BE2C (cell line): ENCODE measurements at regions not wholly inside any gene's neighbourhood (a gene's known extent, or its start where the extent isn't known, plus 50 kb on each side); places are given as distances from the start of the nearest gene placed in this dataset.

ENCODE experiments used
- DNase-seq: peaks from one replicate; pipeline ENCODE4 v3.0.0-alpha.2; 2020
- H3K27me3 ChIP-seq: fragments of 250-450 bp; sonication (Bioruptor Pico); 2 replicates; pipeline ENCODE4 v1.5.1; 2020; ENCODE audit warnings: mild to moderate bottlenecking
- H3K36me3 ChIP-seq: fragments of 250-450 bp; sonication (Bioruptor Pico); 2 replicates; pipeline ENCODE4 v1.5.1; 2020; ENCODE audit warnings: mild to moderate bottlenecking
- H3K4me1 ChIP-seq: fragments of 250-450 bp; sonication (Bioruptor Pico); 2 replicates; pipeline ENCODE4 v1.5.1; 2020
- H3K4me3 ChIP-seq: 2 replicates; pipeline ENCODE4 v1.5.1; 2011; ENCODE audit warnings: low read depth, low read length
- H3K9me3 ChIP-seq: fragments of 250-450 bp; sonication (Bioruptor Pico); 2 replicates; pipeline ENCODE4 v1.5.1; 2020
- TF ChIP-seq, protein P1 (sequence below): IDR thresholded peaks from 2 replicates; pipeline ENCODE4 v1.5.1; 2012; ENCODE audit warnings: mild to moderate bottlenecking, low read depth, low read length

DNA sequence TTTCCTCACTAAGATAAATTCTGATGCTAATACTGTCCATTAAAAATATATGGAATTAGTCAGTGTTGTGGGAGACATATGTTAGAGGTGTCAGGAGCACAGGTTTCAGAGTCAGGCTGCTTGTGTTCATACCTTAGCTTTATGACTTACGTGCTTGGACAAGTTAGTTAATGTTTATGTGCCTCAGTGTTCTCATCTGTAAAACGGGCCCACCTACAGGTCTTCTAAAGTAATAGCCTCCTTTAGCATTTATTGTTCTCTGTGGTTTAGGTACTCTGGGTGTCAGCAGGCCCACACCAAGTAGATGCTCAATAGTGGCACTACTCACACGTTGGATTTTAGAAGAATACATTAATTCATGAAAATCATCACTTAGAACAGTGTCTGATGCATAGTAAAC, 308.7 kb upstream of the ZC3H12C start:
- DNase-seq = no peak

GRCh38 chr11:109785198-109785597, 308.0 kb upstream of the ZC3H12C start:
- H3K9me3 ChIP-seq = no peaks in the 10 kb centered on the region
- no peak for DNase-seq
- H3K27me3 ChIP-seq = no peaks in the 10 kb centered on the region

More for the DNA sequence above, 308.7 kb upstream of the ZC3H12C start:
- H3K4me1 ChIP-seq = no peaks in the 10 kb centered on the region
- H3K9me3 ChIP-seq = no peaks in the 10 kb centered on the region
- H3K4me3 ChIP-seq = no peak overlapping the region
- no peaks in the 10 kb centered on the region for H3K27me3 ChIP-seq
- TF ChIP-seq, protein P1, sequence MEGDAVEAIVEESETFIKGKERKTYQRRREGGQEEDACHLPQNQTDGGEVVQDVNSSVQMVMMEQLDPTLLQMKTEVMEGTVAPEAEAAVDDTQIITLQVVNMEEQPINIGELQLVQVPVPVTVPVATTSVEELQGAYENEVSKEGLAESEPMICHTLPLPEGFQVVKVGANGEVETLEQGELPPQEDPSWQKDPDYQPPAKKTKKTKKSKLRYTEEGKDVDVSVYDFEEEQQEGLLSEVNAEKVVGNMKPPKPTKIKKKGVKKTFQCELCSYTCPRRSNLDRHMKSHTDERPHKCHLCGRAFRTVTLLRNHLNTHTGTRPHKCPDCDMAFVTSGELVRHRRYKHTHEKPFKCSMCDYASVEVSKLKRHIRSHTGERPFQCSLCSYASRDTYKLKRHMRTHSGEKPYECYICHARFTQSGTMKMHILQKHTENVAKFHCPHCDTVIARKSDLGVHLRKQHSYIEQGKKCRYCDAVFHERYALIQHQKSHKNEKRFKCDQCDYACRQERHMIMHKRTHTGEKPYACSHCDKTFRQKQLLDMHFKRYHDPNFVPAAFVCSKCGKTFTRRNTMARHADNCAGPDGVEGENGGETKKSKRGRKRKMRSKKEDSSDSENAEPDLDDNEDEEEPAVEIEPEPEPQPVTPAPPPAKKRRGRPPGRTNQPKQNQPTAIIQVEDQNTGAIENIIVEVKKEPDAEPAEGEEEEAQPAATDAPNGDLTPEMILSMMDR = no peak
- H3K36me3 ChIP-seq = no peaks in the 10 kb centered on the region

DNA sequence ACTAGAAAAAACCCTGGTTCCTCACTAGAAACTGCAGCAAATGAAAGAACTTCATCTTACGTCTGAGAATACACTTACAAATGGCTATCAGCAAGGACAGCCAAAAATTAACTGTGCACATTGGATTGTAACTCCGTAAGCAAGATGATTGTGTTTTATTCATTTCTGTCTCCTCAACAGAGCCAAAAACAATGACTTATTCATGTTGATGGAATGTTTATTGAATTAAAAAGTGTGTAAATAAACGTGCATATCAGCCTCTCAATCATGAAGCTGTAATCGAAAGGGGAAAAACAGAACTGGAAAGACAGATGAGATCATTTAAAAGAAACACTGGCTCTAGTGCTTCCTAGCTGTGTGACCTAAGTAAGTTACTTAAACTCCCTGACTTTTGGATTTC, 307.5 kb upstream of the ZC3H12C start:
- Histone ChIP-seq H3K4me1 (no peaks in the 10 kb centered on the region), H3K4me3 (no peak overlapping the region), H3K9me3 (no peaks in the 10 kb centered on the region), H3K27me3 (no peaks in the 10 kb centered on the region), H3K36me3 (no peaks in the 10 kb centered on the region)
- no peak for DNase-seq
- TF ChIP-seq, protein P1 = no peak

More at GRCh38 chr11:109785198-109785597, 308.0 kb upstream of the ZC3H12C start:
- Histone ChIP-seq H3K4me3 (no peak overlapping the region), H3K36me3 (no peaks in the 10 kb centered on the region), H3K4me1 (no peaks in the 10 kb centered on the region)
- TF ChIP-seq, protein P1 = no peak

DNA sequence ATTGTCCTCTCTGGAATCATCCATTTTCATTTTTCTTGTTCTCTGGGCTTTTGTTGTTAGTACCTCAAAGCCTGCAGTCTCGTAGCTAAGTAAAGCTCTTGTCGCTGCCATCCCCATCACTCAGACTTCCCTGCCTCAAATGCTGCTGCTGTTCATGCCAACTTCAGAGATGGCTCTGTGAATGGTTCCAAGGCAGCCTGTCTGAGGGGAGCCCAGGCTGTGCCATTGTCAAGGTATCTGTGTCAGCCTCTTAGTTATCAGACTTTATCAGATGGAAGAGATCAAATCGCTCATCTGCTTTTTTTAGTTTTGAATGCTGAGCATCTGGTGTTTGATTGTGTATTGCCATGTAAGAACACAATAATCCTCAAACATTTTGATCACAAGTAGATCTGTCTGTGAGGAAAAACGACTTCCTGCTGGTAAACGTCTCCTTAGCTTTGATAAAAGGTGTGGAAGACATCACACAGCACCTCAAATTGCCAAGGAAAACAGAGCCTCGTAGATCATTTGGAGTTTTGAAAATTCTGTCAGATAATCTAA, 304.2 kb upstream of the ZC3H12C start:
- no peaks in the 10 kb centered on the region for H3K4me1 ChIP-seq
- TF ChIP-seq, protein P1 = no peak
- no peaks in the 10 kb centered on the region for H3K9me3 ChIP-seq
- H3K4me3 ChIP-seq = no peak overlapping the region
- no peak for DNase-seq
- no peaks in the 10 kb centered on the region for H3K36me3 ChIP-seq
- H3K27me3 ChIP-seq = no peaks in the 10 kb centered on the region

DNA sequence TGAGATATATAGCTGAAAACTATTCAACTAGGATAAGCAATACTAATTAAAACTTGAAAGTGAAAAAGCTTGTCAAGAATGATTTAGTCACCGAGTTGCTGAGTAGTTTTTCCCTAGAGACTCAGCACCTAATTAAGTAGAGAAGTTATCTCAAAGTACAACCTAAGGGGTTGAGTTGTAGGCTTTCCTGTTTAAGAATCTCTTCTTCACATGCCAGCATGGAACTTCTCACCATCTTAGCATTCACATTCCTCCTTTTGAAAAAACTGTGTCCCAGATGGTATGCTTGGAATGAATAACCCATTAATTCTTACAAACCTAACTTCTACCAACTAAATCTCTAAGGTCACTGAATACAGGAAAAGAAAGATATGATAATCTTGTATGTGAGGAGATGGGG, 303.3 kb upstream of the ZC3H12C start:
- H3K27me3 ChIP-seq = no peaks in the 10 kb centered on the region
- H3K9me3 ChIP-seq = no peaks in the 10 kb centered on the region
- no peak for DNase-seq
- no peaks in the 10 kb centered on the region for H3K36me3 ChIP-seq
- H3K4me1 ChIP-seq = no peaks in the 10 kb centered on the region
- TF ChIP-seq, protein P1 = no peak
- no peak overlapping the region for H3K4me3 ChIP-seq

GRCh38 chr11:109791337-109791736, 301.9 kb upstream of the ZC3H12C start:
- Histone ChIP-seq H3K4me1 (no peaks in the 10 kb centered on the region), H3K9me3 (no peaks in the 10 kb centered on the region), H3K4me3 (no peak overlapping the region), H3K27me3 (no peaks in the 10 kb centered on the region), H3K36me3 (no peaks in the 10 kb centered on the region)
- DNase-seq = no peak
- TF ChIP-seq, protein P1 = no peak
